Activated CD8-positive, alpha-beta memory T cell treated with anti-CD3 and anti-CD28 coated beads, Interleukin-2, amount 50 U/mL, for 4 hours (primary cell): ENCODE measurements at regions not wholly inside any gene's neighbourhood (a gene's known extent, or its start where the extent isn't known, plus 50 kb on each side); places are given as distances from the start of the nearest gene placed in this dataset.

Experiments used
- DNase-seq: peaks from one replicate; pipeline ENCODE4 v3.0.0-alpha.2; 2020

DNA sequence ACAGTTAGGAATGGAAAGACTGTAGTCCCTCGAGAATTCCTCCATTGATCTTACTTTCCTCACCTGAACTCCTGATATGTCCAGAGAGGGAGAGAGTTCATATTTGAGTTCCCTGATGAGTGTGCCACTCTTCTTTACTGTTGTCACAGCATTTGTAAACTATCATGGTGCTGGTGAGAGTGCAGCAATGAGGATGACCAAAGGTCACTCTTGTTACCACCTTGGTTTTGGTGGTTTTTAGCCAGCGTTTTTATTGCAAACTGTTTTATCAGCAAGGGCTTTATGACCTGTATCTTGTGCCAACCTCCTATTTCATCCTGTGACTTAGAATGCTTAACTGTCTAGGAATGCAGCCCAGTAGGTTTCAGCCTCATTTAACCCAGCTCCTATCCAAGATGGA is 1062.5 kb downstream of the BCL11A start:
- no peak for DNase-seq

DNA sequence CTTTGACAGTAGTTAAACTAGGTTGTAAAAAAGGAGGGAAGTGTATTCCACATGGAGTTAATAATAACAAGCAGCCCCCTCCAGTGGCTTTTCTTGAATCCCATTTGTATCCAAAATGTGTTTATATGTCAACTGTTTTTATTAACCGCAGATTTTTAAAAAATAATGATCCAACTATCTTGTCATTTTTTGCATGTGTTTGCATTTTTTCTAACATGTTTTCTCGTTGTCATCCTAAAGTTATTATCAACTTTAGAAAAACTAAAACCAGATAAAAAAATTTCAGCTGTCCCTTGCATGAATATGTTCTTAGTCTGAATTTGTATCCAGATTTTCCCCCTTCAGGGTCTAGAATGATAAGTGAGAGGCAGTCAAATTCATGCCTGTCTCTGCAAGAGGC is 1063.3 kb downstream of the BCL11A start:
- no peak for DNase-seq

DNA sequence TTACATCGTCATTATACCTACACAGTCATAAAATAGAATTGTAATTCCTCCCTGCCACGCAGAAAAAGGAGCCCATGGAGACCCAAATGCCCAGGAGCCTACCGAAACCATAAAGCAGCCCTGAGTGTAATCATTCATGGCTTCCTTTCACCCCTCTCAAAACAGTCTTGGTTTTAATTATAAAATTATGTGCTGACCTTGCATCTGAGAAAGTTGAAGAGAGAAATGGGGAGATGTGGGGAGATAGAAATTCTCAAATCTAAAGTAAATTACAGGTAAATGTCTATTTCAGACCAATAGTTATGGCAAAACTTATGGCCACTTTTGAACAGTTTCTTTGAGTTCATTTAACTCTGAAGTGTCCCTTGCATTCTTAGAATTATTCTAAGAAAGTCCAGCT is 1068.8 kb downstream of the BCL11A start:
- no peak for DNase-seq

DNA sequence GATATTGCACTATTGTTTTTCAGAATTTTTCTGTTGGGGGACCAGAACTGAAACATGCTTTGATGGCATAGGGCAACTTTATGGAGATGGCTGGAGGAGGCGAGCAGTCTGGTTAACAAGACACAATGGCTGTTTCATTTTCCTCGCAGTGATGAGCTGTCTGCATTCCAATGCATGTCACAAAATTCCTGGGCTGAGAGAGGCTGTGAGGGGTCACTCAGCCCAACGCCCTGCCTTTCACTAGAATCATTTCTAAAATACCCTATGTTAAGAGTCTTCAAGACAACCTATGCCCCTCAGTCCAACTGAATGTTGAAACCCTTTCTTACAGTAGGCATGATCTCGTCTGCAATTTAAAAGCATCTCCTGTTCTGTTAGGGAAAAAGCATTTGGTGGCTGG is 1090.0 kb downstream of the BCL11A start:
- no peak for DNase-seq

DNA sequence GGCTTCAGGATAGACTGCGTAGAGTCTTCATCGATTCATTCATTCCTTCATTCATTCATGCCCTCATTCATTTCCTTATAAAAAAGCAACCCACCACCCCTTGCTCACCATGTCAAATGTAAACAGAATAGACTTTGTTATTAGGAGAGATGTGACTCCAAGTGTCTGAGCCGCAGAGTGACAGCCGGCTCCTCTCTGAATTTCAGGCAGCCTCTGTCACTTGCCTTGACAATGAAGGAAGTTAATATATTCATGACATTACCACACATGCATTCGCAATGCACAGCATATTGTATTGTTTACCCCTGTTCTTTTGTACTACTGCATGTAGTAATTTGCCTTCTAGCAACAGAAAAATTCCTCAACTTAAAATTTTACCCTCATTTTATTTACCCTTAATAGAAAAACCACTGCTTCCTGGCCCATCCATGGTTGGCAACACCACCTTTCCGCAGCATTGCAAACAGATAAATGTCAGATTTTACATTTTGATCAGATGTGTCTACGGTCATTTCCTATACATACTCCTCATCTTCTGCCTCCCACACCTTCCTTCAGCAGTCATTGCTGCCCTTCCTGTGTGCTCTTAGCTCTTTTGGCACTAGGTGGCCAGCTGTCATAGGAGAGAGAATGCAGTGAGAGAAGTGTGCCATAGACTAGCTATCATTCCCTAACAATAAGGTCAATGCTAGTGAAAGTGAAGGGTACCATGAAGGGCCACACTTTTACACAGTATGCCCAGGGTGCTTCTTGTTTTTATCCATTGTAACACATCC is 1090.8 kb downstream of the BCL11A start:
- no peak for DNase-seq

DNA sequence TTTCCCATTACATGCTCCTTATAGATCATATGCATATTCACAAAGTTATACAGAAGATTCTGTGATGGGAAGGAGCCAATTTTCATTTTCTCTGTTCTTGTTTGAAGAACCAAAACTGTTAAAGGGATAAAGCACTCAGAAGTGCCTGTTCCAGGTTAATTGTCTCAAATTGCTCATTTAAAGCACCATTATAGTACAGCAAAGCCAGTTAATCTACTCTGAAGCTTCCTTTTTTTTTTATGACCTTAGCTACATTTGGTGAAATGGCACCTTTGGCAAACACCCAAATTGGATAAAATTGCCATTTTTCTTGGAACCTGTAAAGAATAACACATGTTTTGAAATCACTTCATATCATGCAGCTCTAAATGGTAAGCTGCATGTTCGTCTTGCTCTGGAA is 1092.3 kb downstream of the BCL11A start:
- DNase-seq = no peak

DNA sequence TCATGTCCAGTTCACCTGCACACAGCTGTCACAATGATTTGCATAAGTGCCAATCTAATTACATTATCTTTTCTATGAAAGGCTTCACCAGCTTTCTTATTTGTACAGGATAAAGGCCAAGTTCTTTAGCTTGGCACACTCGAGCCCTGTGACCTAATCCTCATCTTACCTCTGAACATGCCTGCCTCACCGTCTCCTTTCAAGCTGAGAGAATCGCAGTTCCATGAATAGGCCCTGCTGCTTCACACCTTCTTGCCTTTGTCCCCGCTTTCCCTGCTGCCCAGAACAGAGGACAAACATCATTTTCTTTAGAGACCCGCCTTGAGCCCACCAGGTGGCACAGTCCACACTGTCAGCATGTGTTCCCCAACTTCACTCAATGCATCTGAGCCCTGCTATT is 1094.7 kb downstream of the BCL11A start:
- DNase-seq = no peak

DNA sequence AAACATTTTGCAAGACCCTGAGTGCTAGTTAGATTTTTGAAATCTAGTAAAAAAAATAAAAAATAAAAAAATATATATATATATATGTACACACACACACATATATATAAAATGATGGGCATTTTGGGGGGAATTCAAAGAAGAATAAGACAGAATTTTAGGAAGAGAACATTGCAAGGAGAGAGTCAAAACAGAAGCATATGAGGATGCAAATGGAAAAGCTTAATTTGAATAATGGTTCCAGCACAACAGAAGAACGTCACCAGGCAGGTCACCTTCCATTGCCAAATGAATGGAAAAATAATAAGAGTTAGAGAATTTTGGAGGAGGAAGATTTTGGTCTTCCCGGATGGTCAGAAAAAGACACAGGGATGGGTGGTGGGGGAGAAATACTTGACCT is 1097.2 kb downstream of the BCL11A start:
- DNase-seq = no peak

DNA sequence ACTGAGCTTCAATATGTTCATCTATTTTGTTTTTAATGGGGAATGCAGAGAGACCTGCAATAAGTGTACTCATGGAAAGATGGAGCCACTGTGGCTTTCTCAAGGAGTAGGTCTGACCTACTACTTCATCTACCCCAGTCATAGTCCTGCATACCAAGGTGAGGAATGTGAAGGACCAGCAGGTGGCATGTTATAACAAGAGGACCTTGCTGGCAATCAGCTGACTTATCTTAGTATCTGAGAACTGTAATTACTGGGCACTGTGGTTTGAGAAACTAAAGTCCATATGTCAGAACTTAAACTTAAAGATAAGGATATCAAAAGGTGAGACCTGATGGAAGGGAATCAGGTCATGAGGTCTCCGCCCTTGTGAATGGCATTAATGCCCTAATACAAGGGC is 1104.2 kb downstream of the BCL11A start:
- no peak for DNase-seq

DNA sequence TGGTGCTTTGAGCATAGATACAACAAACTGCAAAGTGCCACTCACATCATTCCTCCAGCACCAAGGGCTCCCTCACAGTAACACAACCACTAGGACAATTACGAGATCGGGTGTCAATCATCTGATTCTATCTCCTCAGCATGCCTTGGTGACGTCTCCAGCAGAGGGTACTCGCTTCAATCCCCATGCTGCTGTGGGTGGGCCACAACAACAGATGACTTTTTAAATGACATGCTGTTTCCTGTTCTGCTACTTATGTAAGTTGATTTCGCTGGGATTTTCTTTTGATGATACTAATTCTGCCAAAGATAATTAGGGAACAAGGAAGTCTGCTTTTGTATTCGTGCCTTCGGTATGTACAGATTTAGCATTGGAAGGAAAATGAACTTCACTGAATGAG is 1113.0 kb downstream of the BCL11A start:
- no peak for DNase-seq

DNA sequence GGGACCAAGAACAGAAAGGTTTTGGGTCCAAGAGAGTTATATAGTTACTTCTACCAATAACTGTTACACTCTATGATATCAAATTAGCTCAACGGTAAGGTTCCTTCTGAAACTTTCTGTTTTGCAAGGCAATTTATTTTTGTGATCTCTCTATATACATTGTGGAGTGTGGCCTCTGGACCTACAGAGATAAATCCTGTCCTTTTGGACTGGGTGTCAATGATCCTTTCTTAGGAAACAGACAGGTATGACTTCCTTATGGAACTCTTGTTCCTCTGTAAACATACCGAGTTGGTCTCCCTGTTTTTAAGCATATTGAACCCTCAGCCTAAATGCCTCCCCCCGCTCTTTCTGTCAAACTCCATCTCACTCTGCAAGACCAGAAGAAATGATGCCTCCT is 1117.8 kb downstream of the BCL11A start:
- no peak for DNase-seq

DNA sequence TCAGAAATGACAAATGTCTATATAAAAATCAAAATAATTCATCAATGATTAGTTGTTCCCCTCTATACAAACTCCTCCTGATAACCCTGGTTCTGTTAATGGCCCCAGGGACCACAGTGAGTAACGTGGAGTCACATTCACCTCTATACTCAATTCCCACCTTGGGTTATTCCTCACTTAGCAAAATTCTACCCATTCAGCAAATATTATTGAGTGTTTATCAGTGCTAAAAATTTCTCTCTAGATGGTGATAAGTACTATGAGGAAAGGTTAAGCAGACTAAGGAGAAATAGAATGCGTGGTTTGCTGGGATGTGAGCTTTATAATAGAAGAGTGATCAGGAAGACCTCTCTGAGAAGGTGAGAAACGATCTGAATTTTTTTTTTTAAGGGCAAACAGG is 1124.5 kb downstream of the BCL11A start:
- DNase-seq = no peak

DNA sequence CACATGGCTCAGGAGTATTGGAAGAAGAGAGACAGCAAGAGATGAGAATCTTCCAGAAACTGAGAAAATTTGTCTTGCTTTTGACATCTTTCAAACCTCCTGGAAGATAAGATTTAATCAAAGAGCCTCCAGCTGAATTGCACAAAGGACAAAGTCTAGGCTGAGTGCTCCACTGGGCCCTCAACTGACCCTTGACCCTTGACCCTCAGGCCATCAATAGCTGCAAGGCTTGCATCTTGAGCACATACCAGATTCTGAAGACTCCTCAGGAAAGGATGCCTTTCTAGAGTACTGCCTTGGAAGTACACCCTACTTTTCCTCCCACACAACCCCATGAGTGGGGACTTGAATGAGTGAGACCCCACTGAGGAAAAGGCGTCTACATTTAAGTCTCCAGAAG is 1125.5 kb downstream of the BCL11A start:
- DNase-seq = no peak

DNA sequence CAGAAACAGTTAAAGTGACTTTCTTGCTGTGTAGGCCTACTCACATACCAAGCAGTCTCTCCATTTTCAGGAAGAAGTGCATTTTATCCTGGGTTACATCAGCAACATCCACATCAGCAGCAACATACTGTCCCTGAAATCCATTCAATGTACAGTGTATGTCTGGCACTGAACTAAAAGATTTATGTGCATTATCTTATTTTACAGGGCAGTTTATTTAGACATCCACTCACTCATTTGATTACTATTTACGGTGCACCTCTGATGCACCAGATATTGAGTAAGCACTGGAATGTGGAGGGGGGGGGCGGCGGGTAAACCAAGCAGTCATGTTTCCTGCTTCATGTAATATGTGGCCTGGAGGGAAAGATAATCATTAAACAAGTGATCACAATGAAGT is 1128.2 kb downstream of the BCL11A start:
- DNase-seq = no peak

DNA sequence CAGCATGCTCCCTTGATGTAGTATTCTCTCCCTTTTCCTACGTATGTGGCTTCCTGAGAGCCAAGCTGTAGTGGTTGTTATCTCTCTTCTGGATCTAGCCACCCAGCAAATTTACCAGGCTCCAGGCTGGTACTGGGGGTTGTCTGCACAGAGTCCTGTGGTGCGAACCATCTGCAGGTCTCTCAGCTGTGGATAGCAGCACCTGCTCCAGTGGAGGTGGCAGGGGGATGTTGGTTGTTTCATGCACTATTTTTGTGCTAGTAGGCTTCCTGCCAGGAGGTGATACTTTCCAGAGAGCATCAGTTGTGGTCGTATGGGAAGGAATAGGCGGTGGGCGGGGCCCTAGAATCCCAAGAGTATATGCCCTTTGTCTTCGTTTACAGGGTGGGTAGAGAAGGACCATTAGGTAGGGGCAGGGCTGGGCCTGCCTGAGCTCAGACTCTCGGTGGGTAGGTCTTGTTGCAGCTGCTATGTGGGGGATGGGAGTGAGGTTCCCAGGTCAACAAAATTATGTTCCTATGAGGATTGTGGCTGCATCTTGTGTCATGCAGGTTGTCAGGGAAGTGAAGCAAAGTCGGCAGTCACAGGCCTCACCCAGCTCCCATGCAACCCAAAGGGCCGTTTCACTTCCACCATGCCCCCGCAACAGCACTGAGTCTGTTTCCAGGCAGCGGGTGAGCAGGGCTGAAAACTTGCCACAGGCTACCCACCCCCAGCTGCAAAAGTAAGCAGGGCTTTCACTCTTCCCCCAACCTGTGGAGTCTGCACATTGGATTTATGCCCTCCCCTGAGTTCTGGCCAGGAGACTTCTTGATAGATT is 1139.5 kb downstream of the BCL11A start:
- no peak for DNase-seq

DNA sequence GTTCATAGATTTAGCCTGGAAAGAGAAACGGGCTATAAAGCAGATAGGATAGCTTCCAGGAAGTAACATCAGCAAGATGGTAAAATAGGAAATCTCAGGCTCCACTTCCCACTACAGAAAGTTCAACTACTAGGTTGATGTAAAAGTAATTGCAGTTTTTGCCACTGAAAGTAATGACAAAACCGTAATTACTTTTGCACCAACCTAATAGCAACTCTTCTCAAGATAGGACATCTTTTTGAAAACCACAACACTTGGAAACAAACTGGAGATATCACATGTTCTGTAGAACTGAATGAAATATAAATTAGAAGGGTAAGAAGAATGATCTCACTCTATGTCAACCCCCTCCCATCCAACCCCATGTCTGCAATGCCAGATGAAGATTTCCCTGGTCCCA is 1154.3 kb downstream of the BCL11A start:
- DNase-seq = no peak

DNA sequence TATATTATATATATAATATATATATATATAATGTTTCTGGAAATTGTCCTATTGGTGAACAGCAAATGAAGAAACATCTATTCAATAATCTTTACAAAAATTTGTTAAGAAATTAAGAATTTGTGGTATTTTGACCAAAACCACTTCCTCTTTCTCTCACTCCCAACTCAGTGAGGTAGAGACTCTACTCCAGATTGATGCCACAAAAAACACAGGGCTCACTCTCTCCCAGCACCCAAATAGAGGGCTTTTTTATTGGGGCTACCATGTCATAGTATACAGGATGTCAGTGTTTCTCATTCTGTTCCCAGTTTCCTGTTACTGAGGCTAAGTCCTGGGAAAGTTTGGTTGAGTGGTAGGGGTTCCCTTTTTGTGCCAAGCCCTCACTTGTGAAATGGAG is 1155.4 kb downstream of the BCL11A start:
- no peak for DNase-seq

DNA sequence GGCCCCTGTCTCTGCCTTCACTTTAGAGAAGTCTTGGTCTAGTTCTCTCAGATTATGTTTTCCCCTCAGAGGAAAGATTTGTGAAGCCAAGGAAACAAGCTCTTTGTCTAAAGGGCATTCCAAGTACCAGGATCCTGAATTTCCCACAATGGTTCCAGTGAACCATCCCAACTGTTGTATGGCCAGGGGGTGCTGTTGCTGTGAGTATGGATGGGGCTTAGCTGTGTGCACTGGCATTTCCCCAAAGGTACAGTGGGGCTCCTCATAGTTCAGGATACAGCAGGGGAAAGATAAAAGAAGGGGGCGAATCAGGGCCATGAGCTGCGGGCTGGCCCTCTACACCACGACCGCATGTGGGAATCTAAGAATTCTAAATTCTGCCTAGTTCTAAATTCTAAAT is 1154.0 kb upstream of the FANCL start:
- no peak for DNase-seq

DNA sequence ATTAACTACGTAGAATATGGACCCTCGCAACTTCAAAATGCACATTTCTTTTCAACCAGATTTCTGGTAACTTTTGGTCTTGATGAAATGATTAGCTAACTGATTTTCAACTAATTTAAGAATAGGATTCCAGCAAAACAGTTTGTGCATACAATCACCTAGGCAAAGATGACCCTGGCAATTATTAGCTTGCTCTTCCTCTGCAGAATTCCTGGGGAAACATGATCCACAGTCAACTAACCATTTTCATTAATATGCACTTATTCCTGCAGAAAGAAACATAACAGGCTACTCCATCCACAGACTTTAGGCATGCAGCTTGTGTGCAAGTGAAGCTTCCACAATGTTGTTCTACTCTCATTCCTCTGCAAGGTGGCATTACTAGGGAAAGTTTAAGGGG is 1150.8 kb upstream of the FANCL start:
- DNase-seq = no peak

DNA sequence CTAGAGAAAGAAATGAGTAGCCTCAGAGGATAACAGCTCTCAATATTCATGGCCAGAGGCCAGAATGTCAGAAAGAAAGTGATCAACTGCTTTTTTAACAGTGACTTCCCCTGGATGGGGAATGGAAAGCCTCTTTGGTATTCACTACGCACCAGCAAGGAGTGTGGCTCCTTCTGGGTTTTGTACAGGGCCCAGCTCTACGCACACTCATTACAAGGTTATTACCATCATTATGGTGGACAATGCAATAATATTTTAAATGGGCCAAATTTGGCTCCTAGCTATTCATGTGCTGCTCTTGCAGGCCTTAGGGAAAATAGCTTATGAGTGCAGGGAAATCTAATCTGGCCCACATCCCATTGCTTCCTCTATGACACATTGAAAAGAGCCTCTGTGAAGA is 1149.5 kb upstream of the FANCL start:
- DNase-seq = no peak

DNA sequence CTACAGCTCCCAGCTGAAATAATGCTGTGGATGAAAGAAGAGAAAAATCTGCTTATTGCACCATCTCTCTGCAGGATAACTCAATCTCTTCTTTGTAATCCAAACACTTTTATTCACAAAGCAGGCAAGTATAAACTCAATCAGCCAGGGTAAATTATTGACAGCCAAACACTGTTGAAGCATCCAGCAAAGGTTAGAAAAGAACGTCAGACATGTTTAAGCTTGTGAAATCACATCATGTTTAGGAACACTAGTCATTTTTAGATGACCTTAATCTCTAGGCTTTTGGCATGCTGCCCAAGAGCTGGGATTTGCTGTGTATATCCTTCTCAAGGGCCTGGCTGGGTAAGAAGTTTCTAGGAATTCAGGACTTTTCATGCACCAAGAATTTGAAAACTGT is 1148.1 kb upstream of the FANCL start:
- no peak for DNase-seq

DNA sequence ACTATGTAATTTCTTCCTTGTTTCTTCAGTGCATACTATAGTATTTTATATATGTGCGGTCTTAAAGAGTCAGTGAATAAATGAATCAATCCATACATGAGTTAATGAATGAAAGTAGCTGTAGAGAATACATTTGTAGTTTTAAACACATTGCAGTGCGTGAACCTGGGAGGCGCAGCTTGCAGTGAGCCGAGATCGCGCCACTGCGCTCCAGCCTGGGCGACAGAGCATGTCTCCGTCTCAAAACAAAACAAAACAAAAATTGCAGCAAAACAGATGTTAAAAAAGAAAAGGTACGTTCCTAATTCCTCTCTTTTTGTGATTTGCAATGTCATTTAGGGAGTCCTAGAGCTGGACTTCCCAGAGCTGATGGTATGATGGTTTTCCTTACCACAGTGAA is 1144.8 kb upstream of the FANCL start:
- no peak for DNase-seq

DNA sequence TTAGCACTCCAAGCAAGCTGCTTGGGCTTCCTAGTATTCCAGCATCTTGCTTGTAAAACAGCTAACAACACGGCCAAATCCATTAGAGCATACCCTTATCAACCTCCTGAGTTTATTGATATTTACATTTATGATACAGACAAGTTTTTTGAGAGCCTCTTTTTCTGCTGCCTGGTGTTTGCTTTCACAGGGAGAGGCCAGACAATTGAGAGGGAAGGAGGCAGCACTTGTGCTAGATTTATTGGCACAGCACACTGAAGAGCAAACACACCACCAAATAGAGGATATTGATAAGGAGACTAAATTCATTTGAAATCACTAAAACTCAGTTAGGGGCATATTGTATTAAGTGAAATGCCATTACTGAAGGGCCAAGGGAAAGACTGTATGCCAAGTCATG is 1142.3 kb upstream of the FANCL start:
- DNase-seq = no peak

DNA sequence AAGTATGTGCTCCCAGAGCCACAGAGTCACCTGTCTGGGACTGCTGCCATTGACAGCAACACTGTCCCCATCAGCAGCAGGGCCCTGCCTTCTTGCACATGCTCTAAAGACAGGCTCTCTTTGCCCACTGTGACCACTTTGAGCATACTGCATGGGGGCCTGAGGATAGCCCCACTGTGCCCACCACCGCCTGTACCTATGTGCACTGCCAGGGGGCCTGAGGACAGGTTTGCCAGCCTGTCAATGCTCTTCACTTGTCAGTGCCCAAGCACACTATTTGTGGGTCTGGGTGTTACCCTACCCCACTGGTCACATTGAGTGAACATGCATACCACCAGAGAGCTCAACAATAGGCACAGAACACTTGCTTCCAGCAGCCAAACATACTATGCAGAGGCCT is 1137.0 kb upstream of the FANCL start:
- no peak for DNase-seq

DNA sequence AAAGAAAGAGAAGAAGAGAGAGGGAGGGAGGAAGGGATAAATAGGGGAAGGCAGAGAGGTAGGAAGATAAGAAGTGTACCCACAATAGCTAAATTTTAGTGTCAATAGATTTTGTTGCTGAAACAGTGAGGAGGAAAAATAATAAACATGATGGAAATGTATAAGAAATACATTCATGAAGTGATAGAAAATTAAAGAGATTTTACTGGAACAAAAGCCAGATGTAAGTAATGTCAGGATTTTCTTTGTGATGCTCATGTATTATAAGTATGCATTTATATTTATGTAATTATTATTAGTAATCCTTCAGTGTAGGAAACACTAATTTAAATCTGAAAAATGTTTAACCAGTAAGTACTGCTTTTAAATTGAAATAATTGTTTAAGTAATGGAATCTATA is 1125.2 kb upstream of the FANCL start:
- DNase-seq = no peak
